ENCODE measurements at regions not wholly inside any gene's neighbourhood (a gene's known extent, or its start where the extent isn't known, plus 50 kb on each side); places are given as distances from the start of the nearest gene placed in this dataset.
"Not testable (repeated sequence)": the region's sequence is repeated elsewhere in the genome, so short reads cannot be mapped to it uniquely, and the experiment has no call there.

DNA sequence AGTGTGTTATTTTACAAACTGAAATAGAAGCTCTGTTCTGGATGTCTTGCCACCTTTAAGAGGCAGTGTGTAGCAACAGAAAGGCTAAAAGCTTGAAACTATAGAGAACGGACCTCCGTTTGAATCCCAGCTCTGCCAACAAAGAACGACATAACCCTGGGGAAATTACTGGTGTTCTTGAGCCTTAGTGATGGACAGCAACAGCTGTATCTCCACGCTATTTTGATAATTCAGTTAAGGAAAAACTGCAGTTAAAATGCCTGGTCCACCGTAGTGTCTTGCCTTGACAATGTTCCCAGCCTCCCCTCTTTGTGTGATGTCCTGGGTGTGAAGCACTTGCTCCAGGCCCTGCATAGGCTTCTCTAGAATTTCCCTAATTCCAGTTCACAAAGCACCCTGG, 256.8 kb upstream of the HS3ST1 start:
- H3K9me3 ChIP-seq (ENCODE audit: control insufficient read depth in 1 of 2, low read length in 2 of 2), result no peaks in the 10 kb centered on the region
- no peaks in the 10 kb centered on the region for H3K36me3 ChIP-seq (ENCODE audit: control insufficient read depth in 1 of 2, insufficient read depth in 2 of 2, low read length in 2 of 2)
- H3K27ac ChIP-seq (ENCODE audit: low read length), result no peak overlapping the region
- no peak overlapping the region for H3K4me3 ChIP-seq (ENCODE audit: low read depth in 1 of 2, low read length in 2 of 2)
- H3K27me3 ChIP-seq (ENCODE audit: low read depth, low read length), result no peaks in the 10 kb centered on the region
- H3K4me1 ChIP-seq (ENCODE audit: control insufficient read depth in 1 of 2, insufficient read depth in 2 of 2, low read length in 2 of 2), result no peaks in the 10 kb centered on the region

DNA sequence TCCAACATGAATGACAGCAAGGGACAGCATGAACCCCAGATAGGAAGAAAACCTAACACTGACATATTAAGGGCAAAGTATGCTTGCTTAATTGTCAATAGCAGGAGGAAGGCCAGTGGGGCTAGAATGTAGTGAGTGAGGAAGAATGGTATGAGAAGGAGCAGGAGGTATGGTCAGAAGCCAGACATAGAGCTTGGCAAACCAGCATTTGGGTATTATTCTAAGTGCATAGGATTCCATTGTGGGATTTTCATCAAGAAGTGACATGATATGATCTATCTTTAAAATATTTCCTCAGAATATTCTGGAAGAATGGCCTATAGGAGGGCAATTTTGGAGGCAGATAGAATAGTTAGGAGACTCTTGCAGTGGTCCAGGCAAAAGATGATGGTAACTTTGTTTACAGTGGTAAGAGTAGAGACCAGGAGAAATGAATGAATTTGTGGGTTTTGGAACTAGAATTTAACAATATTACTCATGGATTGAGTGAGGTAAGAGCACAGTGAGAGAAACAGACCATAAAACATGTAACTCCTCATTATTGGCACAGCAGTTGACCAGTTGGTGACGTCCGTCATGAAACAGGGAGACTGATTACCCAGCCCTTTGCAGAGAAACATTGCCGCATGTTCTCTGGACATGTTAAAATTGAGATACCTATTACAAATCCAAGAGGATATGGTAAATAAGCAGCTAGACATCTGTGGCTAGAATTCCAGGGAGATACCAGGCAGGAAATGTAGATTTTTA, 246.5 kb upstream of the HS3ST1 start:
- no peaks in the 10 kb centered on the region for H3K4me1 ChIP-seq (ENCODE audit: control insufficient read depth in 1 of 2, insufficient read depth in 2 of 2, low read length in 2 of 2)
- no peaks in the 10 kb centered on the region for H3K9me3 ChIP-seq (ENCODE audit: control insufficient read depth in 1 of 2, low read length in 2 of 2)
- H3K36me3 ChIP-seq (ENCODE audit: control insufficient read depth in 1 of 2, insufficient read depth in 2 of 2, low read length in 2 of 2), result no peaks in the 10 kb centered on the region
- no peak overlapping the region for H3K4me3 ChIP-seq (ENCODE audit: low read depth in 1 of 2, low read length in 2 of 2)
- no peak overlapping the region for H3K27ac ChIP-seq (ENCODE audit: low read length)
- H3K27me3 ChIP-seq (ENCODE audit: low read depth, low read length), result no peaks in the 10 kb centered on the region

DNA sequence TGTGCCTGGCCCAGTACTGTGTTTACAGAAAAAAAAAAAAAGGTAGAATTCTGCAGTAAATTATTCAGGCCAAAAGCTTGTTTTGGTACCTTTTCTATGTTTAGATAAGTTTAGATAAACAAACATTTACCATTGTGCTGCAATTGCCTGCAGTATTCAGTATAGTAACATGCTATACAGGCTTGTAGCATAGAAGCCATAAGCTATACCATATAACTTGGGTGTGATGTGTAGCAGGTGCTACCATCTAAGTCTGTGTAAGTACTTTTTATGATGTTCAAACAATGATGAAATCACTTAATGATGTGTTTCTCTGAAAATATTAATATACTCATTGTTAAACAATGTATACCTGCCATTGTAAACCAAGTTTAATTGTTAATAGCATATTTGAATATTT, 241.6 kb upstream of the HS3ST1 start:
- H3K4me3 ChIP-seq (ENCODE audit: low read depth in 1 of 2, low read length in 2 of 2), result no peak overlapping the region
- H3K4me1 ChIP-seq (ENCODE audit: control insufficient read depth in 1 of 2, insufficient read depth in 2 of 2, low read length in 2 of 2), result no peaks in the 10 kb centered on the region
- no peak overlapping the region for H3K27ac ChIP-seq (ENCODE audit: low read length)
- no peaks in the 10 kb centered on the region for H3K27me3 ChIP-seq (ENCODE audit: low read depth, low read length)
- H3K9me3 ChIP-seq (ENCODE audit: control insufficient read depth in 1 of 2, low read length in 2 of 2), result no peaks in the 10 kb centered on the region
- no peaks in the 10 kb centered on the region for H3K36me3 ChIP-seq (ENCODE audit: control insufficient read depth in 1 of 2, insufficient read depth in 2 of 2, low read length in 2 of 2)

DNA sequence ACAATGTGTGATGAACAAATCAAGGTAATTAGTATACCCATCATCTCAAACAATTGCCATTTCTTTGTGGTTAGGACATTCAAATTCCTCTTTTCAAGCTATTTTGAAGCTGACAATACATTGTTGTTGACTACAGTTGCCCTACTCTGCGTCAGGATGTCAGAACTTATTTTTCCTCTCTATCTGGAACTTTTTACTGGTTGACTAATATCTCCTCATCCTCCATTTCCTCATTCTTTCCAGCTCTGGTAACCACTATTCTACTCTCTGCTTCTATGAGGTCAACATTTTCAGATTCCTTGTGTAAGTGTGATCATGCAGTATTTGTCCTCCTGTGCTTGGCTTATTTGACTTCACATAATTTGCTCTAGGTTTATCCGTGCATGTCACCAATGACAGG, 240.5 kb upstream of the HS3ST1 start:
- H3K9me3 ChIP-seq (ENCODE audit: control insufficient read depth in 1 of 2, low read length in 2 of 2), result no peaks in the 10 kb centered on the region
- no peak overlapping the region for H3K4me3 ChIP-seq (ENCODE audit: low read depth in 1 of 2, low read length in 2 of 2)
- H3K27me3 ChIP-seq (ENCODE audit: low read depth, low read length), result no peaks in the 10 kb centered on the region
- no peaks in the 10 kb centered on the region for H3K4me1 ChIP-seq (ENCODE audit: control insufficient read depth in 1 of 2, insufficient read depth in 2 of 2, low read length in 2 of 2)
- no peak overlapping the region for H3K27ac ChIP-seq (ENCODE audit: low read length)
- H3K36me3 ChIP-seq (ENCODE audit: control insufficient read depth in 1 of 2, insufficient read depth in 2 of 2, low read length in 2 of 2), result no peaks in the 10 kb centered on the region

DNA sequence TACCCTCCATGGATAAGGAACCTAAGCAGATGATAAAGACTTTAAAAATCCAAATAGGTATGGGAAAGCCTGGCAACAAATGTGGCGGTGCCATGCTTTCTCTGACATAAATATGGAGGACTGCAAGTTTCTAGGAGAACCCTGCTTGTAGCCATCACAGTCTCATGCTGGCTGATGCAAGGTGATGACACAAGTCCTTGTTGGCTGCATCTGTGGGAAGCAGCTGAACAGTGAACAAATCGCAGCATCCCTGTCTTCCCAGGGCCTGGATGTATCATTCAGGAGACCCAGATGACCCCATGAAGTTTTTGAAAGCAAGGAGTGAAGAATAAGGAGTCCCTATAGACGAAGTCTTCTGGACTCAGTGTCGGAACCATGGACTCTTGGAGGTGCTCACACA, 234.4 kb upstream of the HS3ST1 start:
- no peaks in the 10 kb centered on the region for H3K36me3 ChIP-seq (ENCODE audit: control insufficient read depth in 1 of 2, insufficient read depth in 2 of 2, low read length in 2 of 2)
- H3K27me3 ChIP-seq (ENCODE audit: low read depth, low read length), result no peaks in the 10 kb centered on the region
- no peak overlapping the region for H3K27ac ChIP-seq (ENCODE audit: low read length)
- no peak overlapping the region for H3K4me3 ChIP-seq (ENCODE audit: low read depth in 1 of 2, low read length in 2 of 2)
- H3K4me1 ChIP-seq (ENCODE audit: control insufficient read depth in 1 of 2, insufficient read depth in 2 of 2, low read length in 2 of 2), result no peaks in the 10 kb centered on the region
- H3K9me3 ChIP-seq (ENCODE audit: control insufficient read depth in 1 of 2, low read length in 2 of 2), result no peaks in the 10 kb centered on the region

DNA sequence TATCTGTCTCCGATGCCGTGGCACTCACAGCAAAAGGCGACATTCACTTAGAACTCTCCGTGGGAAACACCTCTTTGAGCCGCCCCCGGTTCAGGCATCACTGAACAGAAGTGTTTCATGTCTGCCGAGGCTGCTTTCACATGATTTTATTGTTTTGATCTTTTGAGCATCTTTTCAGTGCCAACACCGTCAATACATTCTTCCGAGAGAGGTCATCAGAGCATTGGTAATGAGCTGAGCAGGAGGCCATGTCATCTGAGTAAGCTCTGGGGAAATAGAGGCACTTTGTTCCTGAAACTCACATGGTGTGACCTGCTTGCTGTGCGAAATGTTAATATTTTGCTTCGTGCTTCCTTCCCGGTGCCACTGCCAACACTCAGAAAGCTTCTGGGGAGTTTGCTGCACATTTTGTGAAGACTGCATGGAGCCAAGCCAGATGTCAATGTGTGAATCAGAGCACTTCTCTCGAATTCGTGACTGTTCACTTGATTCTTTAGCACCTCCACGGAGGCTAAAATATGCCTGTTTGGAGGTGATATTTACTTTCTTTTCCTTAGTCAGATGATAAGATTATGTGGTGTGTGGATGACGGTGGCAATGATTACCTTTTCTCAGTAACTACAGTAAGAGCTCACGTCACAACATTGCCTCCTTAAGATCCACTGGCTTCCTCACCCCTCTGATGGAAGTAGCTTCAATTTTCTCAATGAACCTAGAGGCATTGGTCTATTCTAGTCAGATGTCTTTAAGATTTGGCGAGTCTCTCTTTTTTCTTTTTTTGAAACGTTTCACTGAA, 222.3 kb upstream of the HS3ST1 start:
- H3K4me3 ChIP-seq (ENCODE audit: low read depth in 1 of 2, low read length in 2 of 2), result no peak overlapping the region
- no peaks in the 10 kb centered on the region for H3K9me3 ChIP-seq (ENCODE audit: control insufficient read depth in 1 of 2, low read length in 2 of 2)
- H3K4me1 ChIP-seq (ENCODE audit: control insufficient read depth in 1 of 2, insufficient read depth in 2 of 2, low read length in 2 of 2), result no peaks in the 10 kb centered on the region
- no peak overlapping the region for H3K27ac ChIP-seq (ENCODE audit: low read length)
- H3K27me3 ChIP-seq (ENCODE audit: low read depth, low read length), result no peaks in the 10 kb centered on the region
- H3K36me3 ChIP-seq (ENCODE audit: control insufficient read depth in 1 of 2, insufficient read depth in 2 of 2, low read length in 2 of 2), result no peaks in the 10 kb centered on the region

DNA sequence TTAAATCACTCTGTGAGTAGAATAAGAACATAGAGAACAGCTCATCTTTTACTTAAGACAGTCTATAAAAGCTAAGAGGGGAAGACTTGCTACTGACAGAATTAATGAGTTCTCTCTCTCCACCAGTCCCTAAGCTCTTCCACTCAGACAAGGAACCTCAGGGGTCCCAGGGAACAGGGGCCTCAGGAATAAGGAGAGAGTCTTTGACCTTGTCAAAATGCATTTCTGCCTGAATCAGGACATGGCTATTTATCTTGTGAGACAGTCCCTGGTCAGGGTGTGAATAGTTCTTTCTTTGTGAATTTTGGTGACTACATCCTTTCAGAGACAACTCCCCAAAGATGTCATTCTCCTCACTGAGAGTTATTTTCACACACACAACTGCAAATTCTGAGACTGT, 218.7 kb upstream of the HS3ST1 start:
- Histone ChIP-seq H3K36me3 (ENCODE audit: control insufficient read depth in 1 of 2, insufficient read depth in 2 of 2, low read length in 2 of 2) (no peaks in the 10 kb centered on the region), H3K27me3 (ENCODE audit: low read depth, low read length) (no peaks in the 10 kb centered on the region), H3K4me1 (ENCODE audit: control insufficient read depth in 1 of 2, insufficient read depth in 2 of 2, low read length in 2 of 2) (no peaks in the 10 kb centered on the region), H3K9me3 (ENCODE audit: control insufficient read depth in 1 of 2, low read length in 2 of 2) (no peaks in the 10 kb centered on the region), H3K27ac (ENCODE audit: low read length) (no peak overlapping the region), H3K4me3 (ENCODE audit: low read depth in 1 of 2, low read length in 2 of 2) (no peak overlapping the region)

DNA sequence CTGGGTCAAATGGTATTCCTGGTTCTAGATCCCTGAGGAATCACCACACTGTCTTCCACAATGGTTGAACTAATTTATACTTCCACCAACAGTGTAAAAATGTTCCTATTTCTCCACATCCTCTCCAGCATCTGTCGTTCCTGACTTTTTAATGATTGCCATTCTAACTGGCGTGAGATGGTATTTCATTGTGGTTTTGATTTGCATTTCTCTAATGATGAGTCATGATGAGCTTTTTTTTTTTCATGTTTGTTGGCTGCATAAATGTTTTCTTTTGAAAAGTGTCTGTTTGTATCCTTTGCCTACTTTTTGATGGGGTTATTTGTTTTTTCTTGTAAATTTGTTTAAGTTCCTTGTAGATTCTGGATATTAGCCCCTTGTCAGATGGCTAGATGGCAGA, 214.4 kb upstream of the HS3ST1 start:
- H3K4me3 ChIP-seq (ENCODE audit: low read depth in 1 of 2, low read length in 2 of 2); H3K4me1 ChIP-seq (ENCODE audit: control insufficient read depth in 1 of 2, insufficient read depth in 2 of 2, low read length in 2 of 2); H3K27ac ChIP-seq (ENCODE audit: low read length); H3K9me3 ChIP-seq (ENCODE audit: control insufficient read depth in 1 of 2, low read length in 2 of 2); H3K36me3 ChIP-seq (ENCODE audit: control insufficient read depth in 1 of 2, insufficient read depth in 2 of 2, low read length in 2 of 2); H3K27me3 ChIP-seq (ENCODE audit: low read depth, low read length): not testable (repeated sequence)

DNA sequence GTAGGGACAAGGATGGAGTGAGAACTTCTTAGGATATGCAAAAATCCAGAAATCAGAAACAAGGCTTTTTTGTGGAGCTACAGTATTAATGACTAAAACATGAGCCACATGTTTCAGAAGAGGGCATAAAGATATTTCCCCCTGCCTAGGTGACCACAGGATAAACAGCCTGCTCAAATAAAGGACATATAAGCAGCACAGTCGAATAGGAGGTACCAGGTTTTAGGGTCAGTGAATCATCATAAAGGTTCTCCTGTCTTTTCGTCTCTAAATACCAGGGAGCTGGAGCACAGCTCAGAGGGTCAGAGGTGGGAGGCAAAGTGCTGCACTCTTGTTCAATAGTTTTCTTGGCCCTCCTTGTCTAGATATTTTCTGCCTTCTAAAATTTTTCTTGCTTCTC, 211.9 kb upstream of the HS3ST1 start:
- Histone ChIP-seq H3K4me3 (ENCODE audit: low read depth in 1 of 2, low read length in 2 of 2) (no peak overlapping the region), H3K9me3 (ENCODE audit: control insufficient read depth in 1 of 2, low read length in 2 of 2) (no peaks in the 10 kb centered on the region), H3K27me3 (ENCODE audit: low read depth, low read length) (no peaks in the 10 kb centered on the region), H3K27ac (ENCODE audit: low read length) (no peak overlapping the region), H3K36me3 (ENCODE audit: control insufficient read depth in 1 of 2, insufficient read depth in 2 of 2, low read length in 2 of 2) (no peaks in the 10 kb centered on the region), H3K4me1 (ENCODE audit: control insufficient read depth in 1 of 2, insufficient read depth in 2 of 2, low read length in 2 of 2) (no peaks in the 10 kb centered on the region)

DNA sequence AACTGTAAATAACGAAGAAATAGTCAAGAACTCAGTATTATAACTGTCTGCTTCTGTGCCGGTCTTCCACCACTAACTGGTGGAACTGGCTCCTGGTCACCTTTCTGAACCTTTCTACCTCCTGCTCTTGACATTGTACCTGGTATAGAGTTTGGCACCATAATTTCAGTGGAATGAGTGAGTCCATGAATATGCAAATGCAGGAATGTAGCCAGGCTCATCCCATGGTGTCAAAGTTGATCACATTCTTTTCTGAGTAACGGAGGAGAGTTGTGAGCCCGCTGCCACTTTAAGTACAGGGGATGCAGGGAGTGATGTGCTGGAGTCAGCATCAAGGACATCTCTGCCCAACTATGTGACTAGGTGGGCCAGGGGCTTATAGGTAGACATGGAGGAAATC, 207.9 kb upstream of the HS3ST1 start:
- no peaks in the 10 kb centered on the region for H3K4me1 ChIP-seq (ENCODE audit: control insufficient read depth in 1 of 2, insufficient read depth in 2 of 2, low read length in 2 of 2)
- H3K27ac ChIP-seq (ENCODE audit: low read length), result no peak overlapping the region
- H3K27me3 ChIP-seq (ENCODE audit: low read depth, low read length), result no peaks in the 10 kb centered on the region

DNA sequence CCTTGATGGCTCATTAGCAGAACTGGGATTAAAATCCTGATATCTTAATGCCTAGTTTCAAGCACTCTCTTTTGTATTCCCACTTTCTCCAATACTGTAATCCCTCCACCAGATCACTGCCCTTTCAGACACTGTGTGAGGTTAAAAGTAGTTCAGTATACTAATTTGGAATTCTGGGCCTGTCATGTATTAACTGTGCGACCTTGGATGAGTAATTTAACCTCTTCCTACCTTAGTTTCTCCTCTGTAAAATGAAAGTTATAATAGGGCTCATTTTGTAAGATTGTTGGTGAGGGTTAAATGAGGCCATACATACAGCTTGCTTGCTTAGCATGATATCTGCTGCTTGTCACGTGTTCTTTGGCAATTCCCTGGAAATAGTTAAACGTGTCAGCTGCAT, 207.3 kb upstream of the HS3ST1 start:
- Histone ChIP-seq H3K27ac (ENCODE audit: low read length) (no peak overlapping the region), H3K4me3 (ENCODE audit: low read depth in 1 of 2, low read length in 2 of 2) (no peak overlapping the region), H3K36me3 (ENCODE audit: control insufficient read depth in 1 of 2, insufficient read depth in 2 of 2, low read length in 2 of 2) (no peaks in the 10 kb centered on the region), H3K27me3 (ENCODE audit: low read depth, low read length) (no peaks in the 10 kb centered on the region), H3K4me1 (ENCODE audit: control insufficient read depth in 1 of 2, insufficient read depth in 2 of 2, low read length in 2 of 2) (no peaks in the 10 kb centered on the region), H3K9me3 (ENCODE audit: control insufficient read depth in 1 of 2, low read length in 2 of 2) (no peaks in the 10 kb centered on the region)

More for the DNA sequence above, 207.9 kb upstream of the HS3ST1 start:
- no peaks in the 10 kb centered on the region for H3K9me3 ChIP-seq (ENCODE audit: control insufficient read depth in 1 of 2, low read length in 2 of 2)
- H3K36me3 ChIP-seq (ENCODE audit: control insufficient read depth in 1 of 2, insufficient read depth in 2 of 2, low read length in 2 of 2), result no peaks in the 10 kb centered on the region
- H3K4me3 ChIP-seq (ENCODE audit: low read depth in 1 of 2, low read length in 2 of 2), result no peak overlapping the region

DNA sequence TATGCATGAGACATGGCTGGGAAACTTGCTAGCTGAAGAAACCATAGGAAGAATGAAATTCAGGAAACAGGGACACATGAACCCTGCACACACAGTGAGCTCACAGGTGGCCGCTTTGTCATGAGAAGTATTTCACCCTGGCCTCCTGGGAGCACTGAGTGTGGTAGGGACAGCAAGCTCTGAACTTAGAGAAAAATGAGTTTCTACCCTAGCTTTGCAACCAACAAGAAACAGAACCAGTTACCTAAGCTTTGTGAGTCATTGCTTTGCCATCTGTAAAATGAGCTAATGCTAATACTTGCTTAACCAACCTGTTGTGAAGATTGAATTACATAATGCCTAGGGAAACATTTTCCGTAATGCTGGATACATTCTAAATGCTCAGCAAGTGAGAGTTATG, 206.6 kb upstream of the HS3ST1 start:
- Histone ChIP-seq H3K36me3 (ENCODE audit: control insufficient read depth in 1 of 2, insufficient read depth in 2 of 2, low read length in 2 of 2) (no peaks in the 10 kb centered on the region), H3K4me1 (ENCODE audit: control insufficient read depth in 1 of 2, insufficient read depth in 2 of 2, low read length in 2 of 2) (no peaks in the 10 kb centered on the region), H3K4me3 (ENCODE audit: low read depth in 1 of 2, low read length in 2 of 2) (no peak overlapping the region), H3K27me3 (ENCODE audit: low read depth, low read length) (no peaks in the 10 kb centered on the region), H3K27ac (ENCODE audit: low read length) (no peak overlapping the region), H3K9me3 (ENCODE audit: control insufficient read depth in 1 of 2, low read length in 2 of 2) (no peaks in the 10 kb centered on the region)
